GM12865 (cell line): ENCODE measurements at regions not wholly inside any gene's neighbourhood (a gene's known extent, or its start where the extent isn't known, plus 50 kb on each side); places are given as distances from the start of the nearest gene placed in this dataset.

ENCODE experiments used
- DNase-seq: peaks from one replicate; pipeline ENCODE4 v3.0.0; 2010; ENCODE audit warnings: low read depth
- H3K4me3 ChIP-seq: 2 replicates; pipeline ENCODE4 v1.5.1; 2011; ENCODE audit warnings: mild to moderate bottlenecking, low read depth, low read length, control low read depth
- CTCF ChIP-seq: IDR thresholded peaks from 2 replicates; pipeline ENCODE4 v1.5.1; 2011; ENCODE audit warnings: low read length, control low read depth, low read depth, inconsistent platforms; ENCODE audit not compliant: insufficient read depth; ENCODE audit errors: missing control alignments

GRCh38 chr9:28887188-28887884 lies 1314.1 kb upstream of the C9orf72 start:
- TF ChIP-seq CTCF = no peak
- H3K4me3 ChIP-seq = no peak overlapping the region
- DNase-seq = no peak

GRCh38 chr9:28888806-28889205 lies 1315.5 kb upstream of the C9orf72 start:
- DNase-seq = no peak
- H3K4me3 ChIP-seq = no peak overlapping the region
- no peak for TF ChIP-seq CTCF

- TF ChIP-seq CTCF = no peak
- no peak overlapping the region for H3K4me3 ChIP-seq
- DNase-seq = no peak
Measured at GRCh38 chr9:28892538-28892937, 1319.3 kb upstream of the C9orf72 start.

GRCh38 chr9:28899267-28899666 lies 1326.0 kb upstream of the C9orf72 start:
- DNase-seq = no peak
- TF ChIP-seq CTCF = no peak
- no peak overlapping the region for H3K4me3 ChIP-seq

- DNase-seq = no peak
- H3K4me3 ChIP-seq = no peak overlapping the region
- TF ChIP-seq CTCF = no peak
Measured at GRCh38 chr9:28899926-28900325, 1326.6 kb upstream of the C9orf72 start.

GRCh38 chr9:28900406-28900805 lies 1327.1 kb upstream of the C9orf72 start:
- no peak for TF ChIP-seq CTCF
- no peak overlapping the region for H3K4me3 ChIP-seq
- no peak for DNase-seq

- H3K4me3 ChIP-seq = no peak overlapping the region
- DNase-seq = no peak
- TF ChIP-seq CTCF = no peak
Measured at GRCh38 chr9:28909526-28909925, 1336.2 kb upstream of the C9orf72 start.
